WTC11 (cell line): ENCODE measurements at regions not wholly inside any gene's neighbourhood (a gene's known extent, or its start where the extent isn't known, plus 50 kb on each side); places are given as distances from the start of the nearest gene placed in this dataset.

ENCODE experiments used
- ATF1 ChIP-seq: sonication (generic); formaldehyde crosslinking; IDR thresholded peaks from 2 replicates; pipeline ENCODE4 v1.8.1; 2023; ENCODE audit warnings: mild to moderate bottlenecking, moderate library complexity, missing genetic modification reagents
- RELA ChIP-seq: sonication (generic); formaldehyde crosslinking; IDR thresholded peaks from 2 replicates; pipeline ENCODE4 v1.8.1; 2022; ENCODE audit warnings: missing genetic modification reagents, mild to moderate bottlenecking, borderline replicate concordance
- TEAD1 ChIP-seq: sonication (generic); formaldehyde crosslinking; IDR thresholded peaks from 2 replicates; pipeline ENCODE4 v1.8.0; 2022; ENCODE audit warnings: mild to moderate bottlenecking, missing genetic modification reagents
- TP53 ChIP-seq: sonication (generic); formaldehyde crosslinking; IDR thresholded peaks from 2 replicates; pipeline ENCODE4 v1.8.1; 2023; ENCODE audit warnings: mild to moderate bottlenecking, missing genetic modification reagents
- TF ChIP-seq, protein P1 (sequence below): sonication (generic); formaldehyde crosslinking; IDR thresholded peaks from 2 replicates; pipeline ENCODE4 v1.8.1; 2022; ENCODE audit warnings: low read depth, mild to moderate bottlenecking, moderate library complexity, missing genetic modification reagents, borderline replicate concordance
- TF ChIP-seq, protein P2 (sequence below): fragments of 200-600 bp; IDR thresholded peaks from 2 replicates; pipeline ENCODE4 v1.8.0; 2022; ENCODE audit warnings: antibody characterized with exemption
- TF ChIP-seq, protein P3 (sequence below): sonication (generic); formaldehyde crosslinking; IDR thresholded peaks from 2 replicates; pipeline ENCODE4 v1.8.1; 2023; ENCODE audit warnings: mild to moderate bottlenecking, missing genetic modification reagents, moderate library complexity

DNA sequence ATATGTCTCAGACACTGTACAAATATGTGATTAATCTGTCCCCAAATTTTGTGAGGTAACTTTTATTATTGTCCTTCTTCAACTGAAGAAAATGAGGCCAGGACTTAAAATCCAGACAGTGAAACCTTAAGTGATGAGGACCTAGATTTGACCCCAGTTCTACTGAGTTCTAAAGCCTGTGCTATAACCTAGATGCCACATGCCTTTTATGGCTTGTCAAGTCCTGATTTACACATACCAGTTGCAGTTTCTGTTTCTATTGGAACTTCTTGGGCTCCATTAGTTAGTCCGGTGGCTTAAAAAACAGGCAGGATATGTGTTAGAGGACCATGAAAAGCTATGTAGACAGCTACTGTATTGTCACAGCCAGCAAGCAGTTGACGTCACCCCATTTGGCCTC, 436.5 kb upstream of the KLHL1 start:
- TF ChIP-seq ATF1, result no peak
- TF ChIP-seq TEAD1 (CRISPR knock-in tag), result no peak
- TF ChIP-seq, protein P1, sequence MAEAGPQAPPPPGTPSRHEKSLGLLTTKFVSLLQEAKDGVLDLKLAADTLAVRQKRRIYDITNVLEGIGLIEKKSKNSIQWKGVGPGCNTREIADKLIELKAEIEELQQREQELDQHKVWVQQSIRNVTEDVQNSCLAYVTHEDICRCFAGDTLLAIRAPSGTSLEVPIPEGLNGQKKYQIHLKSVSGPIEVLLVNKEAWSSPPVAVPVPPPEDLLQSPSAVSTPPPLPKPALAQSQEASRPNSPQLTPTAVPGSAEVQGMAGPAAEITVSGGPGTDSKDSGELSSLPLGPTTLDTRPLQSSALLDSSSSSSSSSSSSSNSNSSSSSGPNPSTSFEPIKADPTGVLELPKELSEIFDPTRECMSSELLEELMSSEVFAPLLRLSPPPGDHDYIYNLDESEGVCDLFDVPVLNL (CRISPR knock-in tag), result no peak
- TF ChIP-seq TP53, result no peak
- no peak for TF ChIP-seq RELA (CRISPR knock-in tag)
- TF ChIP-seq, protein P2, sequence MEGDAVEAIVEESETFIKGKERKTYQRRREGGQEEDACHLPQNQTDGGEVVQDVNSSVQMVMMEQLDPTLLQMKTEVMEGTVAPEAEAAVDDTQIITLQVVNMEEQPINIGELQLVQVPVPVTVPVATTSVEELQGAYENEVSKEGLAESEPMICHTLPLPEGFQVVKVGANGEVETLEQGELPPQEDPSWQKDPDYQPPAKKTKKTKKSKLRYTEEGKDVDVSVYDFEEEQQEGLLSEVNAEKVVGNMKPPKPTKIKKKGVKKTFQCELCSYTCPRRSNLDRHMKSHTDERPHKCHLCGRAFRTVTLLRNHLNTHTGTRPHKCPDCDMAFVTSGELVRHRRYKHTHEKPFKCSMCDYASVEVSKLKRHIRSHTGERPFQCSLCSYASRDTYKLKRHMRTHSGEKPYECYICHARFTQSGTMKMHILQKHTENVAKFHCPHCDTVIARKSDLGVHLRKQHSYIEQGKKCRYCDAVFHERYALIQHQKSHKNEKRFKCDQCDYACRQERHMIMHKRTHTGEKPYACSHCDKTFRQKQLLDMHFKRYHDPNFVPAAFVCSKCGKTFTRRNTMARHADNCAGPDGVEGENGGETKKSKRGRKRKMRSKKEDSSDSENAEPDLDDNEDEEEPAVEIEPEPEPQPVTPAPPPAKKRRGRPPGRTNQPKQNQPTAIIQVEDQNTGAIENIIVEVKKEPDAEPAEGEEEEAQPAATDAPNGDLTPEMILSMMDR, result no peak
- TF ChIP-seq, protein P3, sequence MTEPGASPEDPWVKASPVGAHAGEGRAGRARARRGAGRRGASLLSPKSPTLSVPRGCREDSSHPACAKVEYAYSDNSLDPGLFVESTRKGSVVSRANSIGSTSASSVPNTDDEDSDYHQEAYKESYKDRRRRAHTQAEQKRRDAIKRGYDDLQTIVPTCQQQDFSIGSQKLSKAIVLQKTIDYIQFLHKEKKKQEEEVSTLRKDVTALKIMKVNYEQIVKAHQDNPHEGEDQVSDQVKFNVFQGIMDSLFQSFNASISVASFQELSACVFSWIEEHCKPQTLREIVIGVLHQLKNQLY, result no peak
